Tibial artery (tissue), 4 donors: ENCODE measurements at regions not wholly inside any gene's neighbourhood (a gene's known extent, or its start where the extent isn't known, plus 50 kb on each side); places are given as distances from the start of the nearest gene placed in this dataset.

ENCODE experiments used
- DNase-seq, 2 donors: peaks; one replicate each; pipeline ENCODE4 v3.0.0-alpha.2; 2019
- H3K27ac ChIP-seq, 2 donors: fragments of 200-600 bp; sonication (generic) in 1 of 2; 1 replicate in 1 of 2; 2 replicates in 1 of 2; pipeline ENCODE4 v1.5.1; 2018 to 2019; ENCODE audit warnings: mild to moderate bottlenecking in 1 of 2
- H3K27me3 ChIP-seq, 2 donors: fragments of 200-600 bp; sonication (generic) in 1 of 2; one replicate each; pipeline versions ENCODE4 v1.5.1 to v1.6.0; 2016 to 2019
- H3K36me3 ChIP-seq, 3 donors: fragments of 200-600 bp; sonication (generic) in 2 of 3; one replicate each; pipeline ENCODE4 v1.5.1; 2016 to 2019; ENCODE audit warnings: mild to moderate bottlenecking in 2 of 3
- H3K4me1 ChIP-seq, 4 donors: fragments of 200-600 bp; sonication (generic) in 2 of 4; 1 replicate in 3 of 4; 2 replicates in 1 of 4; pipeline ENCODE4 v1.5.1; 2016 to 2019
- H3K4me3 ChIP-seq, 2 donors: fragments of 200-600 bp; sonication (generic) in 1 of 2; 1 replicate in 1 of 2; 2 replicates in 1 of 2; pipeline ENCODE4 v1.5.1; 2018 to 2019; ENCODE audit warnings: mild to moderate bottlenecking in 2 of 2
- H3K9me3 ChIP-seq, 3 donors: fragments of 200-600 bp; sonication (generic) in 1 of 3; one replicate each; pipeline ENCODE4 v1.5.1; 2016 to 2019
- CTCF ChIP-seq, 2 experiments: fragments of 200-600 bp in 1 of 2; fragments of 450-650 bp in 1 of 2; IDR thresholded peaks; one replicate each; pipeline ENCODE4 v1.5.1; 2017 to 2019; ENCODE audit warnings: antibody characterized with exemption in 2 of 2, mild to moderate bottlenecking in 1 of 2, moderate library complexity in 1 of 2
- intact Hi-C: fragments of 100-400 bp; cut with DNase I; formaldehyde crosslinking; loops from one replicate; pipeline ENCODE4 v1.15.0; 2023; ENCODE audit warnings: low total_unique reads

- no peak for TF ChIP-seq CTCF (IDR thresholded peaks at IDR 0.05)
- no peaks in the 10 kb centered on the region for H3K27me3 ChIP-seq
- H3K4me1 ChIP-seq = no peaks in the 10 kb centered on the region
- H3K27ac ChIP-seq = no peak overlapping the region
- no peak overlapping the region for H3K4me3 ChIP-seq
- no peaks in the 10 kb centered on the region for H3K9me3 ChIP-seq
- intact Hi-C loops = no loop called here
- H3K36me3 ChIP-seq = no peaks in the 10 kb centered on the region
- DNase-seq = no peak
Measured at GRCh38 chr2:37489536-37489935, 145.1 kb downstream of the QPCT start.

- H3K4me3 ChIP-seq = no peak overlapping the region
- TF ChIP-seq CTCF (IDR thresholded peaks at IDR 0.05) = no peak
- H3K9me3 ChIP-seq = no peaks in the 10 kb centered on the region
- no peaks in the 10 kb centered on the region for H3K4me1 ChIP-seq
- intact Hi-C loops = no loop called here
- no peak overlapping the region for H3K27ac ChIP-seq
- H3K27me3 ChIP-seq = no peaks in the 10 kb centered on the region
- DNase-seq = no peak
- no peaks in the 10 kb centered on the region for H3K36me3 ChIP-seq
Measured at GRCh38 chr2:37493425-37493824, 149.0 kb downstream of the QPCT start.

- TF ChIP-seq CTCF (IDR thresholded peaks at IDR 0.05) = no peak
- Histone ChIP-seq H3K9me3 (no peaks in the 10 kb centered on the region), H3K27me3 (no peaks in the 10 kb centered on the region), H3K36me3 (no peaks in the 10 kb centered on the region), H3K4me1 (no peaks in the 10 kb centered on the region), H3K27ac (no peak overlapping the region), H3K4me3 (no peak overlapping the region)
- no peak for DNase-seq
- intact Hi-C loops = no loop called here
Measured at GRCh38 chr2:37499113-37499512, 154.7 kb downstream of the QPCT start.

- no peaks in the 10 kb centered on the region for H3K9me3 ChIP-seq
- H3K36me3 ChIP-seq = no peaks in the 10 kb centered on the region
- no peak for DNase-seq
- no peaks in the 10 kb centered on the region for H3K4me1 ChIP-seq
- H3K27ac ChIP-seq = no peak overlapping the region
- H3K4me3 ChIP-seq = no peak overlapping the region
- TF ChIP-seq CTCF (IDR thresholded peaks at IDR 0.05) = no peak
- H3K27me3 ChIP-seq = no peaks in the 10 kb centered on the region
- intact Hi-C loops = no loop called here
Measured at GRCh38 chr2:37500031-37500430, 155.6 kb downstream of the QPCT start.

GRCh38 chr2:37501113-37501512 lies 156.7 kb downstream of the QPCT start:
- no peak for TF ChIP-seq CTCF (IDR thresholded peaks at IDR 0.05)
- H3K4me3 ChIP-seq = no peak overlapping the region
- intact Hi-C loops = no loop called here
- H3K9me3 ChIP-seq = no peaks in the 10 kb centered on the region
- H3K27me3 ChIP-seq = no peaks in the 10 kb centered on the region
- H3K36me3 ChIP-seq = no peaks in the 10 kb centered on the region
- H3K4me1 ChIP-seq = peaks cover 0 to 5% (median 0%) of the 10 kb centered on the region in 4 donors
- DNase-seq = no peak
- no peak overlapping the region for H3K27ac ChIP-seq

GRCh38 chr2:37506407-37507050 lies 162.1 kb downstream of the QPCT start:
- H3K4me1 ChIP-seq = peaks cover 0 to 28% (median 15%) of the 10 kb centered on the region in 4 donors
- H3K27ac ChIP-seq = peak overlapping the region; percentile 38 to 51
- H3K4me3 ChIP-seq = no peak overlapping the region
- H3K36me3 ChIP-seq = no peaks in the 10 kb centered on the region
- no peaks in the 10 kb centered on the region for H3K9me3 ChIP-seq
- no peak for DNase-seq
- intact Hi-C loops = no loop called here
- TF ChIP-seq CTCF (IDR thresholded peaks at IDR 0.05) = no peak
- no peaks in the 10 kb centered on the region for H3K27me3 ChIP-seq
